ENCODE measurements at regions not wholly inside any gene's neighbourhood (a gene's known extent, or its start where the extent isn't known, plus 50 kb on each side); places are given as distances from the start of the nearest gene placed in this dataset.
"Not testable (repeated sequence)": the region's sequence is repeated elsewhere in the genome, so short reads cannot be mapped to it uniquely, and the experiment has no call there.

- H3K4me3 ChIP-seq = no peak overlapping the region
- no peaks in the 10 kb centered on the region for H3K36me3 ChIP-seq (replicated peaks)
- no peaks in the 10 kb centered on the region for H3K9me3 ChIP-seq
- in situ Hi-C loops (cut with MboI; ENCODE audit: low sequenced_read_pairs) = no loop called here
- DNase-seq (ENCODE audit: low spot score in 2 of 2) = no peak
- H3K27me3 ChIP-seq (ENCODE audit: low read depth) = no peaks in the 10 kb centered on the region; the same call in 1 of the 2 replicates
- no peaks in the 10 kb centered on the region for H3K4me1 ChIP-seq
Observed at GRCh38 chr9:117649126-117649525, 55.1 kb upstream of the TLR4 start.

DNA sequence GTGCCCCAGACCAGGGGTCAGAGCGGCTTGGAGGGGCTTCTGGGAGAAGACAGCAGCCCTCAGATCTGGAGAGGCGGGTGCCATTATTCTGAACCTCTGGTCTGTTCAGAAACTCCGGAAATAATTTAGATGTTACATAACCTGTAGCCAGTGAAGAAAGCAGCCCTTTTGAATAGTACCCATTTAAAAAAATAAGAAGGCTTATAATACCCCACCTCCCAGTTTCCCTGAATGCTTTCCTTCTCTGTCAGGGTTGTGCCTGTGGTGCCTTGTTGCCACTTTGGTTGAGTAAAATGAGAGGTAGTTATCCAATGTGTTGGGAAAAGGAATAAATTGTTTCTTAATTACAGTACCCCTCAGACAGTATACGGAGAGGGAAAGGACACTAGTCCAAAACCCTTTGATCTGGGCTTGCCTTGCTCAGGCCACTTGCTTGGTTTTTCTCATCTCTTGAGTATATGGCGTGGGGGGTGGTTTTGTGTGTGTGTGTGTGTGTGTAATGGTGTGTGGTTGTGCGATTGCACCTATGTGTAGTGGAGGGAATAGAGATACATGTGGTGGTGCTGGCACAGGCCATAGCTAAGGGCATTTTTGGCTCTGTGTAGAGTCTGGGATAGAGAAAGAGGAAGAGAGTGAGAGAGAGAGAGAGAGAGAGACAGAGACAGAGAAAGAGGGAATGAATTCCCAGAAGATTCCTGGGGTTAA lies 59.1 kb upstream of the TLR4 start:
- in situ Hi-C loops (cut with MboI; ENCODE audit: low sequenced_read_pairs) = no loop called here
- no peak for DNase-seq (ENCODE audit: low spot score in 2 of 2)
- no peaks in the 10 kb centered on the region for H3K4me1 ChIP-seq
- no peak overlapping the region for H3K4me3 ChIP-seq
- H3K27me3 ChIP-seq (ENCODE audit: low read depth) = peaks cover 19% of the 10 kb centered on the region
- H3K36me3 ChIP-seq (replicated peaks) = no peaks in the 10 kb centered on the region
- H3K9me3 ChIP-seq = no peaks in the 10 kb centered on the region

- H3K4me3 ChIP-seq = no peak overlapping the region
- no peaks in the 10 kb centered on the region for H3K4me1 ChIP-seq
- no peaks in the 10 kb centered on the region for H3K9me3 ChIP-seq
- peaks cover 19% of the 10 kb centered on the region for H3K27me3 ChIP-seq (ENCODE audit: low read depth)
- DNase-seq (ENCODE audit: low spot score in 2 of 2) = peak; percentile 52 to 73
- H3K36me3 ChIP-seq (replicated peaks) = no peaks in the 10 kb centered on the region
- in situ Hi-C loops (cut with MboI; ENCODE audit: low sequenced_read_pairs) = no loop called here
Observed at GRCh38 chr9:117644133-117644931, 59.9 kb upstream of the TLR4 start.

DNA sequence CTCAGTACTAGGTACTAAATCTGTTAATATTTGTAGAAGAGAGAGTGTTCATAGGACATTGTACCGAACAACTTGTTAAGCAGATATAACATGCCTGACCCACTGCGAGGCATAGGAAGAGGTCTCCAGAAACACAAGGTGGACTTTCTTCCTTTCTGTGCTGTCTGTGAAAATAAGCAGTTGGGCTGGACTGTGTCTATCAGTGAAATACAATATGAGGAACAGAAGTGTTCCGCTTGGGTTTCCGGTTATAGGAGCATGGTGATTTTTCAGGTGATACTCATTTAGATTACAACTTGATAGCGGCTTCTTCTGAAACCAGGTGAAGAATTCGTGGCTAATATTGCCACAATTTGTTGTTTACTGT lies 60.9 kb upstream of the TLR4 start:
- peaks cover 19% of the 10 kb centered on the region for H3K27me3 ChIP-seq (ENCODE audit: low read depth)
- H3K36me3 ChIP-seq (replicated peaks) = no peaks in the 10 kb centered on the region
- in situ Hi-C loops (cut with MboI; ENCODE audit: low sequenced_read_pairs) = no loop called here
- no peaks in the 10 kb centered on the region for H3K4me1 ChIP-seq
- H3K4me3 ChIP-seq = no peak overlapping the region
- no peaks in the 10 kb centered on the region for H3K9me3 ChIP-seq
- DNase-seq (ENCODE audit: low spot score in 2 of 2) = no peak

DNA sequence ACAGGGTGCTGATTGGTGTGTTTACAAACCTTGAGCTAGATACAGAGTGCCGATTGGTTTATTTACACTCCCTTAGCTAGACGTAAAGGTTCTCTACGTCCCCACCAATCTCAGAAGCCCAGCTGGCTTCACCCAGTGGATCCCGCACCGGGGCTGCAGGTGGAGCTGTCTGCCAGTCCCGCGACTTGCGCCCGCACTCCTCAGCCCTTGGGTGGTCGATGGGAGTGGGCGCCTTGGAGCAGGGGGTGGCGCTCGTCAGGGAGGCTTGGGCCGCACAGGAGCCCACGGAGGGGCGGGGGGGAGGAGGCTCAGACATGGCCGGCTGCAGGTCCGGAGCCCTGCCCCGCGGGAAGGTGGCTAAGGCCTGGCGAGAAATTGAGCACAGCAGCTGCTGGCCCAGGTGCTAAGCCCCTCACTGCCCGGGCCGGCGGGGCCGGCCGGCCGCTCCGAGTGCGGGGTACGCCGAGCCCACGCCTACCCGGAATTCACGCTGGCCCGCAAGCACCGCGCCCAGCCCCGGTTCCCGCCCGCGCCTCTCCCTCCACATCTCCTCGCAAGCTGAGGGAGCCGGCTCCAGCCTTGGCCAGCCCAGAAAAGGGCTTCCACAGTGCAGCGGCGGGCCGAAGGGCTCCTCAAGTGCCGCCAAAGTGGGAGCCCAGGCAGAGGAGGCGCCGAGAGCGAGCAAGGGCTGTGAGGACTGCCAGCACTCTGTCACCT lies 61.5 kb upstream of the TLR4 start:
- H3K4me1 ChIP-seq; in situ Hi-C loops (cut with MboI; ENCODE audit: low sequenced_read_pairs); H3K9me3 ChIP-seq; DNase-seq (ENCODE audit: low spot score in 2 of 2); H3K36me3 ChIP-seq (replicated peaks); H3K4me3 ChIP-seq: not testable (repeated sequence)
- peaks cover 19% of the 10 kb centered on the region for H3K27me3 ChIP-seq (ENCODE audit: low read depth)

DNA sequence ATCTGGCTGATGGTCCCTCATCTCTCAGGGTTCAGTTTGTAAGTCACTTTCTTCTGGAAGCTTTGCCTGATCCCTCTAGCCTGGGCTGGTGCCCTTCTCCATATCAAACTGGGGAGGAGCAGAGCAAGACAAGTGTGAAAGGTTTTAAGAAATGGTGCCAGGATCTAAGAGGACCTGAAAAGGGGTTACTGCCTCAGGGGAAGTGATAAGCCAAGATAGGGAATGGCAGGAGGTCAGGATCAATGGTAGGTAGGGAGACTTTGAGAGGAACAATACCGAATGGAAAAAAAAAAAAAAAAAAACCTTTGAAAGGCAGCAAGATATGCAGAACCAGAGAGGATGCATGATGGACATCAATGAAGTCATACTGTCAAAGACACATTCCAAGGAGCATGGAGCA lies 67.5 kb upstream of the TLR4 start:
- Histone ChIP-seq H3K36me3 (replicated peaks) (no peaks in the 10 kb centered on the region), H3K27me3 (ENCODE audit: low read depth) (peaks cover 4% of the 10 kb centered on the region; the same call in 1 of the 2 replicates)
- in situ Hi-C loops (cut with MboI; ENCODE audit: low sequenced_read_pairs) = no loop called here

GRCh38 chr9:117625154-117625553 lies 79.0 kb upstream of the TLR4 start:
- H3K36me3 ChIP-seq (replicated peaks) = no peaks in the 10 kb centered on the region
- H3K9me3 ChIP-seq = no peaks in the 10 kb centered on the region
- no peaks in the 10 kb centered on the region for H3K4me1 ChIP-seq
- in situ Hi-C loops (cut with MboI; ENCODE audit: low sequenced_read_pairs) = no loop called here
- H3K27me3 ChIP-seq (ENCODE audit: low read depth) = no peaks in the 10 kb centered on the region
- no peak for DNase-seq (ENCODE audit: low spot score in 2 of 2)
- H3K4me3 ChIP-seq = no peak overlapping the region

More for the DNA sequence above, 67.5 kb upstream of the TLR4 start:
- Histone ChIP-seq H3K4me1 (no peaks in the 10 kb centered on the region), H3K9me3 (no peaks in the 10 kb centered on the region), H3K4me3 (no peak overlapping the region)
- no peak for DNase-seq (ENCODE audit: low spot score in 2 of 2)

DNA sequence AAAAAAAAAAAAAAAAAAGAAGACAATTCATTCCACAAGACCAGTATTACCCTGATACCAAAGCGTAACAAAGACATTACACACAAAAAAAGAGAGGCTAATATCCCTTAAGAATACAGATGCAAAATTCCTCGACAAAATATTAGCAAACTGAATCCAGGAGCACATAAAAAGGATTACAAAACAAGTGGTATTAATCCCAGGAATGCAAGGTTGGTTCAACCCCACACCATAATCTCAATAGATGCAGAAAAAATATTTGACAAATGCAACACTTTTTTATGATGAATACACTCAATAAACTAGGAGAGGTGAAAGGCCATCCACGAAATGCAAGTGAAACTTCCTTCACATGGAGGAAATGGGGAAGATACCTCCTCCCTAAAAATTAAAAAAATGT lies 80.1 kb upstream of the TLR4 start:
- Histone ChIP-seq H3K36me3 (replicated peaks) (no peaks in the 10 kb centered on the region), H3K4me3 (no peak overlapping the region), H3K27me3 (ENCODE audit: low read depth) (no peaks in the 10 kb centered on the region), H3K4me1 (no peaks in the 10 kb centered on the region), H3K9me3 (no peaks in the 10 kb centered on the region)
- no peak for DNase-seq (ENCODE audit: low spot score in 2 of 2)
- in situ Hi-C loops (cut with MboI; ENCODE audit: low sequenced_read_pairs) = no loop called here

- DNase-seq (ENCODE audit: low spot score in 2 of 2) = no peak
- in situ Hi-C loops (cut with MboI; ENCODE audit: low sequenced_read_pairs) = no loop called here
- no peaks in the 10 kb centered on the region for H3K36me3 ChIP-seq (replicated peaks)
- H3K27me3 ChIP-seq (ENCODE audit: low read depth) = no peaks in the 10 kb centered on the region
- H3K4me3 ChIP-seq = no peak overlapping the region
- H3K9me3 ChIP-seq = no peaks in the 10 kb centered on the region
- H3K4me1 ChIP-seq = no peaks in the 10 kb centered on the region
Observed at GRCh38 chr9:117622347-117622746, 81.9 kb upstream of the TLR4 start.

GRCh38 chr9:117616431-117616831 lies 87.8 kb upstream of the TLR4 start:
- in situ Hi-C loops (cut with MboI; ENCODE audit: low sequenced_read_pairs) = no loop called here
- Histone ChIP-seq H3K4me1 (no peaks in the 10 kb centered on the region), H3K9me3 (no peaks in the 10 kb centered on the region), H3K4me3 (no peak overlapping the region), H3K27me3 (ENCODE audit: low read depth) (no peaks in the 10 kb centered on the region), H3K36me3 (replicated peaks) (no peaks in the 10 kb centered on the region)
- DNase-seq (ENCODE audit: low spot score in 2 of 2) = no peak

- no peaks in the 10 kb centered on the region for H3K27me3 ChIP-seq (ENCODE audit: low read depth)
- in situ Hi-C loops (cut with MboI; ENCODE audit: low sequenced_read_pairs) = no loop called here
- H3K36me3 ChIP-seq (replicated peaks) = no peaks in the 10 kb centered on the region
- DNase-seq (ENCODE audit: low spot score in 2 of 2) = no peak
- H3K9me3 ChIP-seq = no peaks in the 10 kb centered on the region
- no peak overlapping the region for H3K4me3 ChIP-seq
- H3K4me1 ChIP-seq = no peaks in the 10 kb centered on the region
Observed at GRCh38 chr9:117612317-117612716, 91.9 kb upstream of the TLR4 start.

DNA sequence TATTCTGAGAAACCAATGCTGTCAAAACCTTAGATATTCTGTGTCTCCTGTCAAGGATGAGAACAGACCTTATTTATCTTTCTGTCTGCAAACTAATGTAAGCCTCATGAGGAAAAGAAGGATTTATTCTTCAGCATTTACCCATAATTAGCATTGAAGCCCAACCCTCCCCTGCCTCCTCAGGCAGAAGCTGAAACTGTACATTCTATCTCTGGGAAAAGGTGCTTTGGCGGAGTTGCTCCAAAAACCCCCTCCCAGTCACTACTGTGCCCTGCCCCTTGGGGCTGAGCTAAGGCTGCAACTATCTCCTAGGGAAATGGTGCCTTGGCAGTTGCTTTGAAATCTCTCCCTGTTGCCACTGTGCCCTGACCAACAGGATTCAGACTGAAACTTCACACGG lies 106.2 kb upstream of the TLR4 start:
- no peaks in the 10 kb centered on the region for H3K9me3 ChIP-seq

DNA sequence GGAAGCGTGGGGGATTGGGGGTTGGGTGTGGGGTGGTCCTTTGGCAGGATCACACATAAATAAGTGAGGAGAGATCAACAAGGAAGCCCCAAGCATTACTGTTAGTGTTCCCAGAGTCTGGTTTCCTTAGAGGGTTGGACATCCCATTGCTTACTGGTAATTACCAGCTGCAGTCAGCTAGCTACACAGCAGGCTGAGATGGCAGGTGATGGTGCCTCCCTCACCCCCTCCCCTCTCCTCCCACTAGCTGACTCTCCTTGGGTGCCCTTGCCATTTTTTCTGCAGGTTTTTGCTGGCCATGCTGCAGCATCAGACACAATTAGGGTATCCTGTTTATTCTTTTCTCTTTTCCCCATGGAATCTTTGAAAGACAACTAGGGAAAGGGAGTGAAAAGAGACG lies 107.5 kb upstream of the TLR4 start:
- H3K4me3 ChIP-seq = no peak overlapping the region
- H3K4me1 ChIP-seq = peaks cover 4% of the 10 kb centered on the region
- H3K36me3 ChIP-seq (replicated peaks) = no peaks in the 10 kb centered on the region
- no peaks in the 10 kb centered on the region; the same call in 1 of the 2 replicates for H3K27me3 ChIP-seq (ENCODE audit: low read depth)
- in situ Hi-C loops (cut with MboI; ENCODE audit: low sequenced_read_pairs) = no loop called here
- DNase-seq (ENCODE audit: low spot score in 2 of 2) = no peak
- no peaks in the 10 kb centered on the region for H3K9me3 ChIP-seq

More for the DNA sequence above, 106.2 kb upstream of the TLR4 start:
- no peaks in the 10 kb centered on the region; the same call in 1 of the 2 replicates for H3K27me3 ChIP-seq (ENCODE audit: low read depth)
- no peaks in the 10 kb centered on the region for H3K36me3 ChIP-seq (replicated peaks)
- in situ Hi-C loops (cut with MboI; ENCODE audit: low sequenced_read_pairs) = no loop called here
- no peak overlapping the region for H3K4me3 ChIP-seq
- peaks cover 4% of the 10 kb centered on the region for H3K4me1 ChIP-seq
- no peak for DNase-seq (ENCODE audit: low spot score in 2 of 2)

DNA sequence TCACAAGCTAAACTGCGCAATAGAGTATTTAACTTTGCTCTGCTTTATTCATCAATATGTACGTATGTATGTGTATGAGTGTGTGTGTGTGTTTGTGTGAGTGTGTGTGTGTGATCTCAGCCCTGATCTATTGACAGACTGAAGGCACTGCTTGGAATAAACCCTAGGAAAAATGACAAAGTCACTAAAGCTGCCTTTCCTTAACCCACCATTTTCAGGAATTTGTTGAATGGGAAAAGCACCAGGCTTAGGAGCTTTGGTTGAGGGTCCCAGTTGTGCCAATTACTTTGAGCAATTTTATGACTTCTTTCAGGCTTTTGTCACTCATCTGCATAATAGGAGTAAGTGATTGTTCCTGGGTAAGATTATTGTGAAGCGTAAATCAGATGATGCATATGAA lies 108.6 kb upstream of the TLR4 start:
- peak in 1 of 2 experiments; percentile 10 for DNase-seq (ENCODE audit: low spot score in 2 of 2)
- H3K4me3 ChIP-seq = no peak overlapping the region
- H3K9me3 ChIP-seq = no peaks in the 10 kb centered on the region
- no peaks in the 10 kb centered on the region for H3K36me3 ChIP-seq (replicated peaks)
- no peaks in the 10 kb centered on the region; the same call in 1 of the 2 replicates for H3K27me3 ChIP-seq (ENCODE audit: low read depth)
- peaks cover 4% of the 10 kb centered on the region for H3K4me1 ChIP-seq
- in situ Hi-C loops (cut with MboI; ENCODE audit: low sequenced_read_pairs) = no loop called here

Measured in HAP-1 (cell line).